ENCODE measurements at regions not wholly inside any gene's neighbourhood (a gene's known extent, or its start where the extent isn't known, plus 50 kb on each side); places are given as distances from the start of the nearest gene placed in this dataset.
"Not testable (repeated sequence)": the region's sequence is repeated elsewhere in the genome, so short reads cannot be mapped to it uniquely, and the experiment has no call there.

GRCh38 chr2:236776206-236776605 lies 206.6 kb downstream of the ACKR3 start:
- no peaks in the 10 kb centered on the region for H3K36me3 ChIP-seq (ENCODE audit: control insufficient read depth, insufficient read depth, low read length)

GRCh38 chr2:236776695-236777251 lies 207.1 kb downstream of the ACKR3 start:
- H3K9ac ChIP-seq (ENCODE audit: low read depth, low read length) = no peak overlapping the region
- H3K27me3 ChIP-seq (ENCODE audit: control insufficient read depth, insufficient read depth, low read length) = no peaks in the 10 kb centered on the region
- H3K9me3 ChIP-seq (ENCODE audit: control insufficient read depth, insufficient read depth, low read length) = no peaks in the 10 kb centered on the region
- no peak overlapping the region for H3K4me3 ChIP-seq (ENCODE audit: low read depth, low read length)
- no peaks in the 10 kb centered on the region for H3K36me3 ChIP-seq (ENCODE audit: control insufficient read depth, insufficient read depth, low read length)
- no peaks in the 10 kb centered on the region for H3K4me1 ChIP-seq (ENCODE audit: control insufficient read depth, insufficient read depth, low read length)

More at GRCh38 chr2:236776206-236776605, 206.6 kb downstream of the ACKR3 start:
- H3K27me3 ChIP-seq (ENCODE audit: control insufficient read depth, insufficient read depth, low read length) = no peaks in the 10 kb centered on the region
- H3K4me1 ChIP-seq (ENCODE audit: control insufficient read depth, insufficient read depth, low read length) = no peaks in the 10 kb centered on the region
- no peak overlapping the region for H3K4me3 ChIP-seq (ENCODE audit: low read depth, low read length)
- H3K9me3 ChIP-seq (ENCODE audit: control insufficient read depth, insufficient read depth, low read length) = no peaks in the 10 kb centered on the region
- no peak overlapping the region for H3K9ac ChIP-seq (ENCODE audit: low read depth, low read length)

- Histone ChIP-seq H3K4me3 (ENCODE audit: low read depth, low read length) (no peak overlapping the region), H3K4me1 (ENCODE audit: control insufficient read depth, insufficient read depth, low read length) (no peaks in the 10 kb centered on the region), H3K36me3 (ENCODE audit: control insufficient read depth, insufficient read depth, low read length) (no peaks in the 10 kb centered on the region), H3K9me3 (ENCODE audit: control insufficient read depth, insufficient read depth, low read length) (no peaks in the 10 kb centered on the region), H3K27me3 (ENCODE audit: control insufficient read depth, insufficient read depth, low read length) (no peaks in the 10 kb centered on the region), H3K9ac (ENCODE audit: low read depth, low read length) (no peak overlapping the region)
Measured at GRCh38 chr2:236777408-236777807, 207.8 kb downstream of the ACKR3 start.

GRCh38 chr2:236781933-236782816 lies 212.6 kb downstream of the ACKR3 start:
- Histone ChIP-seq H3K27me3 (ENCODE audit: control insufficient read depth, insufficient read depth, low read length) (no peaks in the 10 kb centered on the region), H3K4me3 (ENCODE audit: low read depth, low read length) (no peak overlapping the region), H3K4me1 (ENCODE audit: control insufficient read depth, insufficient read depth, low read length) (no peaks in the 10 kb centered on the region), H3K36me3 (ENCODE audit: control insufficient read depth, insufficient read depth, low read length) (no peaks in the 10 kb centered on the region), H3K9ac (ENCODE audit: low read depth, low read length) (no peak overlapping the region), H3K9me3 (ENCODE audit: control insufficient read depth, insufficient read depth, low read length) (no peaks in the 10 kb centered on the region)

GRCh38 chr2:236782938-236783337 lies 213.3 kb downstream of the ACKR3 start:
- no peaks in the 10 kb centered on the region for H3K4me1 ChIP-seq (ENCODE audit: control insufficient read depth, insufficient read depth, low read length)
- H3K4me3 ChIP-seq (ENCODE audit: low read depth, low read length) = no peak overlapping the region
- H3K9ac ChIP-seq (ENCODE audit: low read depth, low read length) = no peak overlapping the region
- no peaks in the 10 kb centered on the region for H3K27me3 ChIP-seq (ENCODE audit: control insufficient read depth, insufficient read depth, low read length)
- H3K9me3 ChIP-seq (ENCODE audit: control insufficient read depth, insufficient read depth, low read length) = no peaks in the 10 kb centered on the region
- H3K36me3 ChIP-seq (ENCODE audit: control insufficient read depth, insufficient read depth, low read length) = no peaks in the 10 kb centered on the region

- no peak overlapping the region for H3K4me3 ChIP-seq (ENCODE audit: low read depth, low read length)
Measured at GRCh38 chr2:236783417-236784020, 213.9 kb downstream of the ACKR3 start.

GRCh38 chr2:236785611-236786057 lies 216.0 kb downstream of the ACKR3 start:
- Histone ChIP-seq H3K9me3 (ENCODE audit: control insufficient read depth, insufficient read depth, low read length) (no peaks in the 10 kb centered on the region), H3K27me3 (ENCODE audit: control insufficient read depth, insufficient read depth, low read length) (no peaks in the 10 kb centered on the region), H3K4me3 (ENCODE audit: low read depth, low read length) (no peak overlapping the region), H3K4me1 (ENCODE audit: control insufficient read depth, insufficient read depth, low read length) (no peaks in the 10 kb centered on the region), H3K36me3 (ENCODE audit: control insufficient read depth, insufficient read depth, low read length) (no peaks in the 10 kb centered on the region), H3K9ac (ENCODE audit: low read depth, low read length) (no peak overlapping the region)

More at GRCh38 chr2:236783417-236784020, 213.9 kb downstream of the ACKR3 start:
- no peaks in the 10 kb centered on the region for H3K36me3 ChIP-seq (ENCODE audit: control insufficient read depth, insufficient read depth, low read length)
- no peaks in the 10 kb centered on the region for H3K9me3 ChIP-seq (ENCODE audit: control insufficient read depth, insufficient read depth, low read length)
- no peak overlapping the region for H3K9ac ChIP-seq (ENCODE audit: low read depth, low read length)
- no peaks in the 10 kb centered on the region for H3K27me3 ChIP-seq (ENCODE audit: control insufficient read depth, insufficient read depth, low read length)
- H3K4me1 ChIP-seq (ENCODE audit: control insufficient read depth, insufficient read depth, low read length) = no peaks in the 10 kb centered on the region

- Histone ChIP-seq H3K9ac (ENCODE audit: low read depth, low read length) (no peak overlapping the region), H3K9me3 (ENCODE audit: control insufficient read depth, insufficient read depth, low read length) (no peaks in the 10 kb centered on the region), H3K4me3 (ENCODE audit: low read depth, low read length) (no peak overlapping the region), H3K36me3 (ENCODE audit: control insufficient read depth, insufficient read depth, low read length) (no peaks in the 10 kb centered on the region), H3K27me3 (ENCODE audit: control insufficient read depth, insufficient read depth, low read length) (no peaks in the 10 kb centered on the region), H3K4me1 (ENCODE audit: control insufficient read depth, insufficient read depth, low read length) (no peaks in the 10 kb centered on the region)
Measured at GRCh38 chr2:236786751-236787150, 217.1 kb downstream of the ACKR3 start.

- H3K9ac ChIP-seq (ENCODE audit: low read depth, low read length); H3K4me3 ChIP-seq (ENCODE audit: low read depth, low read length); H3K27me3 ChIP-seq (ENCODE audit: control insufficient read depth, insufficient read depth, low read length); H3K36me3 ChIP-seq (ENCODE audit: control insufficient read depth, insufficient read depth, low read length); H3K4me1 ChIP-seq (ENCODE audit: control insufficient read depth, insufficient read depth, low read length); H3K9me3 ChIP-seq (ENCODE audit: control insufficient read depth, insufficient read depth, low read length): not testable (repeated sequence)
Measured at GRCh38 chr2:236787376-236787775, 217.8 kb downstream of the ACKR3 start.

- H3K4me1 ChIP-seq (ENCODE audit: control insufficient read depth, insufficient read depth, low read length) = no peaks in the 10 kb centered on the region
- peaks cover 3% of the 10 kb centered on the region for H3K27me3 ChIP-seq (ENCODE audit: control insufficient read depth, insufficient read depth, low read length)
- H3K9me3 ChIP-seq (ENCODE audit: control insufficient read depth, insufficient read depth, low read length) = no peaks in the 10 kb centered on the region
- H3K4me3 ChIP-seq (ENCODE audit: low read depth, low read length) = no peak overlapping the region
- H3K9ac ChIP-seq (ENCODE audit: low read depth, low read length) = no peak overlapping the region
- H3K36me3 ChIP-seq (ENCODE audit: control insufficient read depth, insufficient read depth, low read length) = no peaks in the 10 kb centered on the region
Measured at GRCh38 chr2:236787885-236788284, 218.3 kb downstream of the ACKR3 start.

GRCh38 chr2:236790963-236791362 lies 221.3 kb downstream of the ACKR3 start:
- H3K36me3 ChIP-seq (ENCODE audit: control insufficient read depth, insufficient read depth, low read length) = no peaks in the 10 kb centered on the region
- H3K4me3 ChIP-seq (ENCODE audit: low read depth, low read length) = no peak overlapping the region
- peaks cover 15% of the 10 kb centered on the region for H3K27me3 ChIP-seq (ENCODE audit: control insufficient read depth, insufficient read depth, low read length)
- H3K4me1 ChIP-seq (ENCODE audit: control insufficient read depth, insufficient read depth, low read length) = no peaks in the 10 kb centered on the region
- no peaks in the 10 kb centered on the region for H3K9me3 ChIP-seq (ENCODE audit: control insufficient read depth, insufficient read depth, low read length)
- H3K9ac ChIP-seq (ENCODE audit: low read depth, low read length) = no peak overlapping the region
